Upper lobe of right lung (tissue), 1 donor: ENCODE measurements at regions not wholly inside any gene's neighbourhood (a gene's known extent, or its start where the extent isn't known, plus 50 kb on each side); places are given as distances from the start of the nearest gene placed in this dataset.

Experiments used
- ATAC-seq: fragments of 200-7000 bp; cut with Tn5 transposase; one replicate; pipeline ENCODE4 v1.9.1; 2020; ENCODE audit warnings: mild to moderate bottlenecking, moderate library complexity
- DNase-seq: peaks from one replicate; pipeline ENCODE4 v3.0.0-alpha.2; 2020
- H3K27ac ChIP-seq: fragments of 200-600 bp; one replicate; pipeline ENCODE4 v1.8.0; 2022
- H3K27me3 ChIP-seq: fragments of 200-600 bp; one replicate; pipeline ENCODE4 v1.8.0; 2022; ENCODE audit warnings: mild to moderate bottlenecking
- H3K36me3 ChIP-seq: fragments of 200-600 bp; one replicate; pipeline ENCODE4 v1.8.0; 2022
- H3K4me1 ChIP-seq: fragments of 200-600 bp; one replicate; pipeline ENCODE4 v1.8.0; 2022
- H3K4me3 ChIP-seq: fragments of 200-600 bp; one replicate; pipeline ENCODE4 v1.8.0; 2022; ENCODE audit warnings: mild to moderate bottlenecking
- H3K9me3 ChIP-seq: fragments of 200-600 bp; one replicate; pipeline ENCODE4 v1.8.0; 2022
- intact Hi-C: fragments of 100-400 bp; cut with DNase I; formaldehyde crosslinking; loops from one replicate; pipeline ENCODE4 v1.11.0; 2022
- TF ChIP-seq, protein P1 (sequence below): fragments of 200-600 bp; IDR thresholded peaks from one replicate; pipeline ENCODE4 v1.8.0; 2022; ENCODE audit warnings: antibody characterized with exemption
- donor health status: DM: no; HTN: yes; CAD: no; lungs with severe emphysema.

DNA sequence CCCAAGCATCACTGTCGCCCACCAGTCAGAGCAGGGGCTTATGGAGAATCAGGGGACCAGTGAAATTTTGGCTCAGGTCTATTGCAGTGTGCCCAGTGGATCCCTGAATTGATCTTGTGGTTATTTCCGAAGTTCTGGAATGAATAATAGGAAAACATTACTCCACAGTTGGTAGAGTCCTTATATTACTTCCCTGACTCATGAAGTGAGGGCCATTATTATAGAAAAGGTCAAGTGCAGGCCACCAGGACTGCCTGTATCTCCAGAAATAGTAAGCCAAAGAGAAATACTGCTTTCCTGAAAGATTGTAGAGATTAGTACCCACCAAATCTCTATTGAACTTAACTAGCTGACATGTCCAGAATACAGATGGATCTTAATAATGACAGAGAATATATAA is 335.0 kb downstream of the NPR3 start:
- intact Hi-C loops, result no loop called here
- ATAC-seq (no peak), DNase-seq (no peak)
- Histone ChIP-seq H3K27me3 (no peaks in the 10 kb centered on the region), H3K27ac (no peak overlapping the region), H3K36me3 (no peaks in the 10 kb centered on the region), H3K4me1 (no peaks in the 10 kb centered on the region), H3K9me3 (no peaks in the 10 kb centered on the region), H3K4me3 (no peak overlapping the region)
- TF ChIP-seq, protein P1, sequence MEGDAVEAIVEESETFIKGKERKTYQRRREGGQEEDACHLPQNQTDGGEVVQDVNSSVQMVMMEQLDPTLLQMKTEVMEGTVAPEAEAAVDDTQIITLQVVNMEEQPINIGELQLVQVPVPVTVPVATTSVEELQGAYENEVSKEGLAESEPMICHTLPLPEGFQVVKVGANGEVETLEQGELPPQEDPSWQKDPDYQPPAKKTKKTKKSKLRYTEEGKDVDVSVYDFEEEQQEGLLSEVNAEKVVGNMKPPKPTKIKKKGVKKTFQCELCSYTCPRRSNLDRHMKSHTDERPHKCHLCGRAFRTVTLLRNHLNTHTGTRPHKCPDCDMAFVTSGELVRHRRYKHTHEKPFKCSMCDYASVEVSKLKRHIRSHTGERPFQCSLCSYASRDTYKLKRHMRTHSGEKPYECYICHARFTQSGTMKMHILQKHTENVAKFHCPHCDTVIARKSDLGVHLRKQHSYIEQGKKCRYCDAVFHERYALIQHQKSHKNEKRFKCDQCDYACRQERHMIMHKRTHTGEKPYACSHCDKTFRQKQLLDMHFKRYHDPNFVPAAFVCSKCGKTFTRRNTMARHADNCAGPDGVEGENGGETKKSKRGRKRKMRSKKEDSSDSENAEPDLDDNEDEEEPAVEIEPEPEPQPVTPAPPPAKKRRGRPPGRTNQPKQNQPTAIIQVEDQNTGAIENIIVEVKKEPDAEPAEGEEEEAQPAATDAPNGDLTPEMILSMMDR, result no peak

DNA sequence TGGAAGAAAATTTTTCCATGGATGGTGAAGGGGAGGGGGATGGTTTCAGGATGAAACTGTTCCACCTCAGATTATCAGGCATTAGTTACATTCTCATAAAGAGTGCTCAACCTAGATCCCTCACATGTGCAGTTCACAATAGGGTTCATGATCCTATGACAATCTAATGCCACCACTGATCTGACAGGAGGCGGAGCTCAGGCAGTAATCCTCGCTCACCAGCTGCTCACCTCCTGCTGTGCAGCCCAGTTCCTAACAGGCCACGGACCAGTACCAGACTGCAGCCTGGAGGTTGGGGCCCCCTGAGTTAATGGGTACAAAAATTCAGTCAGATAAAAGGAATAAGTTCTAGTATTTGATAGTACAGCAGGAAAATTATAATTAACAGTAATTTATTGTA is 337.2 kb downstream of the NPR3 start:
- Histone ChIP-seq H3K4me1 (no peaks in the 10 kb centered on the region), H3K9me3 (no peaks in the 10 kb centered on the region), H3K27ac (no peak overlapping the region), H3K36me3 (no peaks in the 10 kb centered on the region), H3K4me3 (no peak overlapping the region), H3K27me3 (no peaks in the 10 kb centered on the region)
- ATAC-seq (no peak), DNase-seq (no peak)
- TF ChIP-seq, protein P1, result no peak
- intact Hi-C loops, result no loop called here

- ATAC-seq, result peak; percentile 33
Measured at GRCh38 chr5:33049298-33049697, 338.2 kb downstream of the NPR3 start.

GRCh38 chr5:33049842-33050241 is 338.7 kb downstream of the NPR3 start:
- ATAC-seq, result peak; percentile 25
- TF ChIP-seq, protein P1, result no peak
- H3K4me3 ChIP-seq, result no peak overlapping the region

More at GRCh38 chr5:33049298-33049697, 338.2 kb downstream of the NPR3 start:
- H3K27ac ChIP-seq, result no peak overlapping the region
- H3K9me3 ChIP-seq, result no peaks in the 10 kb centered on the region
- TF ChIP-seq, protein P1, result no peak
- intact Hi-C loops, result no loop called here
- H3K4me3 ChIP-seq, result no peak overlapping the region
- H3K27me3 ChIP-seq, result no peaks in the 10 kb centered on the region
- no peaks in the 10 kb centered on the region for H3K4me1 ChIP-seq
- no peaks in the 10 kb centered on the region for H3K36me3 ChIP-seq
- no peak for DNase-seq

DNA sequence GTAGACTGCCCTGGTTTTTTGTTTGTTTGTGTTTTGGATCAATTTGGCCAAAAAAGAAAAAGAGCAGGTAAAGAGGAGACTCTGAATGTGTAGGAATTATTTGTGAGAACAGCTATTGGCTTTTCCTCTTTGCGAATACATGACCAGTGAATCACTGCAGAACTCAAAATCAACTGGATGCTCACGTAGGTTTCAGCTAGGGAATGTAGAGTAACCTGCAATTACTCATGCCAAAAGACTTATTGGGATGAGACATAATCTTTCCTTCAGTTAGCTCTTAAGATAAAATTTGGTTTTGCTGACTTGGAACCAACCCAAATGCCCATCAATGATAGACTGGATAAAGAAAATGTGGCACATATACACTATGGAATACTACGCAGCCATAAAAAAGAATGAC is 348.0 kb downstream of the NPR3 start:
- intact Hi-C loops, result no loop called here
- no peaks in the 10 kb centered on the region for H3K36me3 ChIP-seq
- TF ChIP-seq, protein P1, result no peak
- H3K27me3 ChIP-seq, result no peaks in the 10 kb centered on the region
- no peak for ATAC-seq
- H3K27ac ChIP-seq, result no peak overlapping the region
- DNase-seq, result no peak
- no peaks in the 10 kb centered on the region for H3K9me3 ChIP-seq
- no peaks in the 10 kb centered on the region for H3K4me1 ChIP-seq
- no peak overlapping the region for H3K4me3 ChIP-seq

More at GRCh38 chr5:33049842-33050241, 338.7 kb downstream of the NPR3 start:
- no peaks in the 10 kb centered on the region for H3K4me1 ChIP-seq
- DNase-seq, result no peak
- no peaks in the 10 kb centered on the region for H3K27me3 ChIP-seq
- no peaks in the 10 kb centered on the region for H3K36me3 ChIP-seq
- intact Hi-C loops, result no loop called here
- H3K9me3 ChIP-seq, result no peaks in the 10 kb centered on the region
- H3K27ac ChIP-seq, result no peak overlapping the region

- Histone ChIP-seq H3K4me3 (no peak overlapping the region), H3K27ac (no peak overlapping the region), H3K27me3 (no peaks in the 10 kb centered on the region), H3K9me3 (no peaks in the 10 kb centered on the region), H3K4me1 (no peaks in the 10 kb centered on the region), H3K36me3 (no peaks in the 10 kb centered on the region)
- ATAC-seq (no peak), DNase-seq (no peak)
- TF ChIP-seq, protein P1, result no peak
- intact Hi-C loops, result no loop called here
Measured at GRCh38 chr5:33065131-33065530, 354.0 kb downstream of the NPR3 start.
